H9 (cell line): ENCODE measurements at regions not wholly inside any gene's neighbourhood (a gene's known extent, or its start where the extent isn't known, plus 50 kb on each side); places are given as distances from the start of the nearest gene placed in this dataset.

ENCODE experiments used
- DNase-seq: peaks from one replicate; pipeline ENCODE4 v3.0.0-alpha.2; 2017
- H2AFZ ChIP-seq: one replicate; pipeline ENCODE4 v1.6.1; 2013; ENCODE audit warnings: mild to moderate bottlenecking, low read length, control low read depth, moderate library complexity
- H2AK5ac ChIP-seq: 2 replicates; pipeline ENCODE4 v1.6.1; 2013; ENCODE audit warnings: low read length, control low read depth, mixed read lengths; ENCODE audit not compliant: insufficient read length
- H2BK120ac ChIP-seq: one replicate; pipeline ENCODE4 v1.6.1; 2013; ENCODE audit warnings: low read depth, mild to moderate bottlenecking, low read length, control low read depth, inconsistent platforms; ENCODE audit not compliant: poor library complexity, severe bottlenecking
- H2BK12ac ChIP-seq: 2 replicates; pipeline ENCODE4 v1.6.1; 2013; ENCODE audit warnings: low read length, control low read depth, mixed read lengths, low read depth; ENCODE audit not compliant: insufficient read length
- H2BK15ac ChIP-seq: 2 replicates; pipeline ENCODE4 v1.6.1; 2013; ENCODE audit warnings: low read depth, low read length, control low read depth
- H2BK20ac ChIP-seq: one replicate; pipeline ENCODE4 v1.6.1; 2013; ENCODE audit warnings: low read depth, mild to moderate bottlenecking, low read length, control low read depth, inconsistent platforms; ENCODE audit not compliant: poor library complexity, severe bottlenecking
- H2BK5ac ChIP-seq: 2 replicates; pipeline ENCODE4 v1.6.1; 2013; ENCODE audit warnings: low read length, control low read depth, mixed read lengths; ENCODE audit not compliant: insufficient read length
- H3K14ac ChIP-seq: 2 replicates; pipeline ENCODE4 v1.6.1; 2013; ENCODE audit warnings: low read length, control low read depth; ENCODE audit not compliant: insufficient read depth
- H3K18ac ChIP-seq: 2 replicates; pipeline ENCODE4 v1.6.1; 2013; ENCODE audit warnings: low read depth, mild to moderate bottlenecking, mixed read lengths, low read length, control low read depth; ENCODE audit not compliant: insufficient read length
- H3K23ac ChIP-seq: 2 replicates; pipeline ENCODE4 v1.6.1; 2013; ENCODE audit warnings: low read length, control low read depth, mixed read lengths, low read depth; ENCODE audit not compliant: insufficient read length
- H3K23me2 ChIP-seq: 2 replicates; pipeline ENCODE4 v1.6.1; 2013; ENCODE audit warnings: low read depth, mild to moderate bottlenecking, mixed read lengths, low read length, control low read depth; ENCODE audit not compliant: insufficient read length, poor library complexity, severe bottlenecking
- H3K27ac ChIP-seq: 2 replicates; pipeline ENCODE4 v1.5.1; 2013; ENCODE audit warnings: low read length, control low read depth, mixed read lengths, low read depth; ENCODE audit not compliant: insufficient read length
- H3K27me3 ChIP-seq: 2 replicates; pipeline ENCODE4 v1.6.1; 2013; ENCODE audit warnings: low read length, control low read depth, inconsistent platforms; ENCODE audit not compliant: insufficient read depth
- H3K4ac ChIP-seq: 2 replicates; pipeline ENCODE4 v1.6.1; 2013; ENCODE audit warnings: low read depth, mild to moderate bottlenecking, control low read depth, inconsistent platforms, low read length, moderate library complexity
- H3K4me1 ChIP-seq: 2 replicates; pipeline ENCODE4 v1.6.1; 2013; ENCODE audit warnings: low read length, control low read depth, inconsistent platforms; ENCODE audit not compliant: insufficient read depth
- H3K4me2 ChIP-seq: 2 replicates; pipeline ENCODE4 v1.6.1; 2013; ENCODE audit warnings: low read length, control low read depth, mixed read lengths; ENCODE audit not compliant: insufficient read length, insufficient read depth
- H3K56ac ChIP-seq: 2 replicates; pipeline ENCODE4 v1.6.1; 2013; ENCODE audit warnings: low read depth, mild to moderate bottlenecking, mixed read lengths, low read length, control low read depth; ENCODE audit not compliant: insufficient read length
- H3K79me1 ChIP-seq: 2 replicates; pipeline ENCODE4 v1.6.1; 2013; ENCODE audit warnings: low read depth, mild to moderate bottlenecking, moderate library complexity, low read length, control low read depth, inconsistent platforms; ENCODE audit not compliant: insufficient read depth, poor library complexity, severe bottlenecking
- H3K79me2 ChIP-seq: 2 replicates; pipeline ENCODE4 v1.6.1; 2013; ENCODE audit warnings: low read length, control low read depth, inconsistent platforms; ENCODE audit not compliant: insufficient read depth
- H3K9ac ChIP-seq: 2 replicates; pipeline ENCODE4 v1.6.1; 2013; ENCODE audit warnings: low read length, control low read depth, mixed read lengths; ENCODE audit not compliant: insufficient read length; ENCODE audit errors: extremely low read depth
- H3K9me3 ChIP-seq: one replicate; pipeline ENCODE4 v1.6.1; 2013; ENCODE audit warnings: low read depth, low read length, inconsistent platforms; ENCODE audit not compliant: control insufficient read depth
- H3T11ph ChIP-seq: one replicate; pipeline ENCODE4 v1.6.1; 2013; ENCODE audit warnings: mild to moderate bottlenecking, low read length, control low read depth, inconsistent platforms
- H4K20me1 ChIP-seq: one replicate; pipeline ENCODE4 v1.6.1; 2013; ENCODE audit not compliant: control insufficient read depth, insufficient read length, insufficient read depth
- H4K5ac ChIP-seq: 2 replicates; pipeline ENCODE4 v1.6.1; 2013; ENCODE audit warnings: low read depth, mild to moderate bottlenecking, mixed read lengths, low read length, control low read depth; ENCODE audit not compliant: insufficient read length
- H4K8ac ChIP-seq: replicated peaks from 2 replicates; pipeline ENCODE4 v1.6.1; 2013; ENCODE audit warnings: low read length, control low read depth, mixed read lengths, low read depth; ENCODE audit not compliant: insufficient read length
- H4K91ac ChIP-seq: 2 replicates; pipeline ENCODE4 v1.6.1; 2013; ENCODE audit warnings: low read depth, mild to moderate bottlenecking, moderate library complexity, mixed read lengths, low read length, control low read depth; ENCODE audit not compliant: insufficient read length
- H3K27ac Mint-ChIP-seq, 3 experiments: 2 replicates in 2 of 3; 3 replicates in 1 of 3; pipeline ENCODE4 v1.8.0; 2020 to 2021; ENCODE audit warnings: mixed read lengths in 3 of 3, mild to moderate bottlenecking in 1 of 3, moderate library complexity in 1 of 3
- H3K27me3 Mint-ChIP-seq: 2 replicates; pipeline ENCODE4 v1.8.0; 2021; ENCODE audit warnings: low read depth, mild to moderate bottlenecking, moderate library complexity, mixed read lengths
- H3K36me3 Mint-ChIP-seq, 3 experiments: 2 replicates in 2 of 3; 3 replicates in 1 of 3; pipeline ENCODE4 v1.8.0; 2020 to 2021; ENCODE audit warnings: low read depth in 3 of 3, mixed read lengths in 3 of 3; ENCODE audit not compliant: insufficient read depth in 1 of 3
- H3K4me1 Mint-ChIP-seq, 2 experiments: 2 replicates each; pipeline ENCODE4 v1.8.0; 2020; ENCODE audit warnings: mixed read lengths in 2 of 2
- H3K4me3 Mint-ChIP-seq, 2 experiments: 2 replicates in 1 of 2; 3 replicates in 1 of 2; pipeline ENCODE4 v1.8.0; 2020 to 2021; ENCODE audit warnings: mild to moderate bottlenecking in 2 of 2, mixed read lengths in 2 of 2, moderate library complexity in 1 of 2
- H3K9me3 Mint-ChIP-seq, 2 experiments: 2 replicates in 1 of 2; 3 replicates in 1 of 2; pipeline ENCODE4 v1.8.0; 2020; ENCODE audit warnings: mild to moderate bottlenecking in 2 of 2, mixed read lengths in 2 of 2, moderate library complexity in 1 of 2
- CTCF ChIP-seq: fragments of 200-600 bp; sonication (generic); conservative IDR thresholded peaks from 3 replicates; pipeline ENCODE4 v1.8.0; 2021; ENCODE audit warnings: antibody characterized with exemption, mild to moderate bottlenecking
- WGBS: extraction: QIAGEN DNeasy Blood & Tissue Kit; methylation state at CpG from one replicate; pipeline ENCODE4 v1.1.7; 2013; ENCODE audit warnings: missing lambda C conversion rate, low lambda C conversion rate, mixed read lengths; ENCODE audit not compliant: insufficient read length; ENCODE audit errors: extremely low coverage; 5-methylcytosine and 5-hydroxymethylcytosine counted together

GRCh38 chr20:1831606-1832005 lies 63.6 kb upstream of the SIRPA start:
- Mint-ChIP-seq H3K4me1 (peaks cover 24 to 37% of the 10 kb centered on the region in 2 experiments), H3K27ac (no peak overlapping the region), H3K27me3 (peaks cover 10% of the 10 kb centered on the region), H3K9me3 (no peaks in the 10 kb centered on the region), H3K36me3 (no peaks in the 10 kb centered on the region), H3K4me3 (no peak overlapping the region; a peak in 1 of 5 replicates)
- H4K8ac ChIP-seq, result no peak overlapping the region
- WGBS, result no CpG with 5 or more reads among the region's 8 CpGs
- H3K4me1 ChIP-seq, result no peaks in the 10 kb centered on the region
- no peak for DNase-seq
- H2BK120ac ChIP-seq, result no peak overlapping the region
- no peak overlapping the region for H2AFZ ChIP-seq
- H3K23me2 ChIP-seq, result no peaks in the 10 kb centered on the region
- no peak overlapping the region for H3K9ac ChIP-seq
- H2AK5ac ChIP-seq, result no peak overlapping the region
- no peak overlapping the region for H4K91ac ChIP-seq
- H2BK12ac ChIP-seq, result no peak overlapping the region
- no peak overlapping the region for H3K18ac ChIP-seq
- H3K27me3 ChIP-seq, result no peaks in the 10 kb centered on the region
- H3K56ac ChIP-seq, result no peak overlapping the region
- H2BK20ac ChIP-seq, result no peak overlapping the region
- H3K9me3 ChIP-seq, result no peaks in the 10 kb centered on the region
- H3K4me2 ChIP-seq, result no peak overlapping the region
- H3K23ac ChIP-seq, result no peak overlapping the region
- no peaks in the 10 kb centered on the region for H4K20me1 ChIP-seq
- no peaks in the 10 kb centered on the region for H3K79me2 ChIP-seq
- TF ChIP-seq CTCF, result no peak
- no peak overlapping the region for H3K14ac ChIP-seq
- no peak overlapping the region for H2BK5ac ChIP-seq
- H3K4ac ChIP-seq, result no peak overlapping the region
- no peak overlapping the region for H3T11ph ChIP-seq
- no peak overlapping the region for H2BK15ac ChIP-seq
- no peak overlapping the region for H4K5ac ChIP-seq
- no peak overlapping the region for H3K27ac ChIP-seq
- no peaks in the 10 kb centered on the region for H3K79me1 ChIP-seq
